HG02870 (cell line): ENCODE measurements at regions not wholly inside any gene's neighbourhood (a gene's known extent, or its start where the extent isn't known, plus 50 kb on each side); places are given as distances from the start of the nearest gene placed in this dataset.
A peak's percentile ranks its signal among the peaks of the same experiment; 100 is the strongest.
"Not testable (repeated sequence)": the region's sequence is repeated elsewhere in the genome, so short reads cannot be mapped to it uniquely, and the experiment has no call there.

Experiments used
- ATAC-seq: cut with Tn5 transposase; IDR thresholded peaks from one replicate; pipeline ENCODE4 v1.9.1; 2021; ENCODE audit warnings: mild to moderate bottlenecking, moderate library complexity; ENCODE audit not compliant: unreplicated experiment

DNA sequence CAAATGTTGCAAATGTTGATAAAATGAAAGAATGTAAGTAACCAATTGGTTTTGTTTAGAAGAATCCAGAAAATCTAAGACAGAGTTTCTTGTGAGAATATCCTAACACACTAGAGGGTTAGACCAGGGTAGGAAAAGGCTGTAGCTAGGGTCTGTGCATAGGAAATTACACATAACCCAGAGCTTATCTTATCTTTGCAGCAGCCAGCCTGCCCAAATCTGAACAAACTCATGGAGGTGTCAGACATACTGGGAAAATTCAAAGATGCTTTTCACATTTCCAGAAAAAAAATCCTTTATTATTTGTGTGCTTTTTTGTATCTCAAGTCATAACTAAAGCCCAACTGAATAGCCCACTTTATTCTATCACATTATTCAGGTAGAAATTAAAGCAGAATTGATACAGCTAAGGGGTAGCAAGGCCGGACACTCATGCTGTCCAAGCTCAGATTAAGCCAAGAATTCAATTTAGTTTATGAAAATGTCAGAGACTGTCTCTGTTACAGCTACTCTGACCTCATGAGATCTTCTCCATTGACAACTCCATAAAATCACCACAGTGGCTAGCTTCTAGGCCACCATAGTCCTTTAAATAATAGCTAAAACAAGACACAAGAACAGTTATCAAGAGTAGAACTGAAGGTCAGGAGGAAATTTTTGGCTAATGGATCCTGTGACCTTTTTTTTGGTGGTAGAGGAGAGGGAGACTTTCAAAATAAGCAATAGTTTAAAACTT, 169.6 kb upstream of the RASSF8 start:
- ATAC-seq: no peak

DNA sequence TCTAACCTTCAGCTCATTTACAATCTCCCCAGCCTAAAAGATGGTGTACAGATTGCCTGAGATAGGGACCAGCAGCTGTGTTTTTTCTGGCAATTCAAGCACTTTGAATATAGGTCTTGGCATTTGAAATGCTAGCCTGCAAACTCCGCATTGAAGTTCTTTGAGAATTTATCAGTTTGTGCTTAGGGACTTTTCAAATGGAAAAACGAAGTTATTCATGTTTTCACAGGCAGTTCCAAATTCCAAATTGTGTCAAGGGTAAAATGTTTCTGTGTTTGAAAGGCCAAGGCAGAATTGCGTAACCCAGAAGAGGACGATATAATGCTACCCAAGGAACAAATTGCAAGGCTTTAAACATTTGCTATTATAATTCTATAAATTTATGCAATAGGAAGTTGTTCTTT, 168.9 kb upstream of the RASSF8 start:
- no peak for ATAC-seq

DNA sequence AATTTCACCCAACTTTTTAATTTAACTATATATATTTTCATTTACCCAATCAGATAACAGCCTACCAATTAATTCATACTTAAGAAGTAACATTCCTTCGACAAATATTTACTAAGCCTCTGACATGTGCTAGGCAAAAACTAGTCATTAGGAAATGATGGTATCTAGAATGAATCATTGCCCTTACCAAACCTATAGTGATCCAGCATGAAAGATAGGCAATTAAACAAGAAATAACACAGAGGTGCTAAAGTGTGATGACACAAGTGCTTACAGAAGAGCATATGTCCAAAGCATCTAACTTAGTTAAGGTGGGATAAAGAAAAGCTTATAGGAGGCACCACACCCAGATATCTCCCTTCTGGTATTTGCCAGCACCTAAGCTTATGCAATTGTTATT, 166.5 kb upstream of the RASSF8 start:
- ATAC-seq: no peak

GRCh38 chr12:25793196-25793595, 165.3 kb upstream of the RASSF8 start:
- no peak for ATAC-seq

DNA sequence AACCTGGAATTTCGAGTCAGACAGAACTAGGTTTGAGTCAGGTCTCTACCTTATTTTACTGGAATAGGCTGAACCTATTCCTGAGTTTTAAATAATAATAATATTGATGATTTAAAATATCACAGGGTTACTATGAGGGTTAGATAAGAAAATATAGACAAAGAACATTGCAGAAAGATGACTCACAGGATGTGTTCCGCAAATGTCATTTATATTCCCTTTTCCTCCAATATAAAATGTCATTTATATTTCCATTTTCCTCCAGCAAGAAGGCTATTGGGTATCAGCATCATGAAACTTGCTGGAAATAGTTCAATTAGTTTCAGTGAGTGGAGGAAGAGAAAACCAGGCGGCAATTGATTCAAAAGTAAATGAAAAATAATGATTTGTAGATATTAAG, 163.9 kb upstream of the RASSF8 start:
- ATAC-seq: no peak

DNA sequence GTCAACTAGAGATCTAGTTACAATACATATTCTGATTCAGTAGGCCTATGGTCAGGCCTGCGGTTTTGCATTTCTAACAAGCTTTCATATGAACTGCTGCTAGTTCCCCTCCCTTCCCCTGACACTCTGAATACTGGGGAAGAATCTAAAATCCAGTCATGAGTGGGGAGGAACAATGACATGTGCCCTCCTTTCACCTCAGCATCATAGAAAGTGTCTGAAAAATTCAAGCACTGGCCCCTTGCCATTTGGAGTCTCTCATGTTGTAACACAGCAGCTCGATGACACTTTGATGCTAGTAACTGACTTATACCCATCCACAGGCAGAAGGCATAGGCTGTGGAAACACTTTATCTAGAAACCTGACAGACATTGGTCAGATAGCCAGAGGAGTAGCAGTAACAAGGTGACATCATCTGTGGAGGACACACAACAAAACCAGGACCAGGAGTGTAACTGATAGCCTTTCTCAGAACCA, 161.9 kb upstream of the RASSF8 start:
- no peak for ATAC-seq

GRCh38 chr12:25797386-25797785, 161.1 kb upstream of the RASSF8 start:
- ATAC-seq: no peak

- ATAC-seq: no peak
These were observed 160.5 kb upstream of the RASSF8 start for GRCh38 chr12:25797949-25798348.

- ATAC-seq: no peak
These were observed 158.4 kb upstream of the RASSF8 start for GRCh38 chr12:25800101-25800500.

- ATAC-seq: no peak
These were observed 156.7 kb upstream of the RASSF8 start for GRCh38 chr12:25801734-25802133.

DNA sequence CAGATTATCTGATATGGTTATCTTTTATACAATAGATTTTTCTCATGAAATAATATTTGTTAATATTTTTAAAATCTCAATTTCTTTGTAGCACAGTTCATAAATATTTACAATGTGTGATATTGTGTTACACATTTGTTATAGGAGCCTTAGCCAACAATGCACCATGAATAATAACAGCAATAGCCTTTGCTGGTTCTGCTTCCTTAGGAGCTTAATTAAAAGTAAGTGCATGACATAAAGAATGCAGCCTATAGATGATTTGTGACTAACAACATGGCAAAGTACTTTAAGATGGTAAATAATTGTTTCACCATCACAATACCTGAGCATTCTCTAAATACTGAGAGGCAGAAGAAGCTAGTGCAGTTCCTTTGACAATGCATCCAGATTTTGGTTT, 156.3 kb upstream of the RASSF8 start:
- ATAC-seq: no peak

GRCh38 chr12:25803029-25803664, 155.3 kb upstream of the RASSF8 start:
- ATAC-seq: not testable (repeated sequence)

- not testable (repeated sequence) for ATAC-seq
These were observed 154.2 kb upstream of the RASSF8 start for GRCh38 chr12:25804286-25804685.

GRCh38 chr12:25806271-25806670, 152.2 kb upstream of the RASSF8 start:
- no peak for ATAC-seq

DNA sequence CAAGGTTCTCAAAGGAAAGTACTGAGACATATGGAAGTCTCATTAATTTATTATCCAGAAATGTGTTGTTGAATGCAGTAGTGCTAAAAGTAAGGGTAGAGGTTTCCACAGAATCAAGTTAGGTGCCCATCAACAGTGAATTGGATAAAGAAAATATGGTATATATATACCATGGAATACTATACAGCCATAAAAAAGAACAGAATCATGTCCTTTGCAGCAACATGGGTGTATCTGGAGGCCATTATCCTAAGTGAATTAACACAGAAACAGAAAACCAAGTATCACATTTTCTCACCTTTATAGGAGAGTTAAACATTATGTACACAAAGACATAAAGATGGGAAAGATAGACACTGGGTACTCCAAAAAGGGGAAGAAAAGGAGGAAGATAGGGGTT, 149.9 kb upstream of the RASSF8 start:
- ATAC-seq: no peak

- no peak for ATAC-seq
These were observed 147.8 kb upstream of the RASSF8 start for GRCh38 chr12:25810683-25811082.

DNA sequence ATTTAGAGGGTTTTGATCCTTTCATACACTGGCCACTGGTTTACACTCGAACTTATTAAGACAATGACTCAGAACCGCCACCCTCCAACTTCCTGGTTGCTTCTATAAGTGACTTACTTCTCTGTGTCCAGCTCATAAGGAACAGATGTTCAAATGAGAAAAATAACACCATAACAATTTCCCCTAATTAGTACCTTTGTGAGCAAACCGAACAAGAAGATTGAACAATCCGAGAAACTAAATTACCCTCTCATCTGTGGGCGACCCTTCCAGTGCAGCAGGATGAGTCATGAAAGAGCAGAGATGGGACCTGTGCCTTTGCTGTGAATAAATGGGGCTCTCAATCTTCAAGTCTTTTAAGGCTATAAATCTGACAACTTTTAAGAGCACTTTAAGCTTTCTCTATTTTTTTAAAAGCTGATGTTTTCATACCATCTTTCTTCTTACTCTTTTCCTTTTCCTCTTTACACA, 146.8 kb upstream of the RASSF8 start:
- peak; percentile 74 for ATAC-seq

- no peak for ATAC-seq
These were observed 146.2 kb upstream of the RASSF8 start for GRCh38 chr12:25812295-25812694.

DNA sequence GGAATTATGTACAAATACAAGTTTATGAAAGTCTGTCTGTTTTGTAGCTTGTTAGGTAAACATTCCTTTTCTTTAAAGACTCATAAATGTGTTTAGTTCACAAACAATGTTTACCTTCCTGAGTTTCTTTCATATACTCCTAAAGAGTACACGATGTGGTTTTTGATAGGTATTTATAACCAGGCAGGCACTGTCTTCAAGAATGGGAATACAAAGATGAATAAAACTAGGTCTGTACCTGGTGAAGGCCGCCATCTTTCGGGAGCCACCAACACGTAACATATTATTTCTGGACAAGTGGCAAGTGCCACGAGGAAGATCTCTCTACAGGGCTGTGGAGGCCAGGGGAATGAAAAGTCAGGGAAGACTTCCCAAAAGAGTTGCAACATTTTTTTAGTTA, 144.6 kb upstream of the RASSF8 start:
- no peak for ATAC-seq

- ATAC-seq: no peak
These were observed 141.8 kb upstream of the RASSF8 start for GRCh38 chr12:25816637-25817036.

- ATAC-seq: no peak
These were observed 141.3 kb upstream of the RASSF8 start for GRCh38 chr12:25817166-25817565.

GRCh38 chr12:25818596-25819390, 139.7 kb upstream of the RASSF8 start:
- ATAC-seq: no peak
